Trophoblast cell (in vitro differentiated cells and primary cell): ENCODE measurements at regions not wholly inside any gene's neighbourhood (a gene's known extent, or its start where the extent isn't known, plus 50 kb on each side); places are given as distances from the start of the nearest gene placed in this dataset.
A peak's percentile ranks its signal among the peaks of the same experiment; 100 is the strongest.
"Not testable (repeated sequence)": the region's sequence is repeated elsewhere in the genome, so short reads cannot be mapped to it uniquely, and the experiment has no call there.

ENCODE experiments used
- DNase-seq, 2 donors: peaks; one replicate each; pipeline ENCODE4 v3.0.0-alpha.2; 2016
- H2AFZ ChIP-seq: 2 replicates; pipeline ENCODE4 v1.6.1; 2013; ENCODE audit warnings: low read length, moderate library complexity, mild to moderate bottlenecking; ENCODE audit not compliant: insufficient read depth, poor library complexity
- H2AK5ac ChIP-seq: 2 replicates; pipeline ENCODE4 v1.6.1; 2013; ENCODE audit warnings: mild to moderate bottlenecking, low read length
- H2BK120ac ChIP-seq: 2 replicates; pipeline ENCODE4 v1.6.1; 2013; ENCODE audit warnings: low read length, mild to moderate bottlenecking, moderate library complexity; ENCODE audit not compliant: insufficient read depth, poor library complexity
- H2BK12ac ChIP-seq: 2 replicates; pipeline ENCODE4 v1.6.1; 2013; ENCODE audit warnings: mild to moderate bottlenecking, low read length, moderate library complexity
- H2BK5ac ChIP-seq: 2 replicates; pipeline ENCODE4 v1.6.1; 2013; ENCODE audit warnings: low read length, low read depth, moderate library complexity, mild to moderate bottlenecking; ENCODE audit not compliant: poor library complexity
- H3K14ac ChIP-seq: 2 replicates; pipeline ENCODE4 v1.6.1; 2013; ENCODE audit warnings: mild to moderate bottlenecking, low read length
- H3K18ac ChIP-seq: 2 replicates; pipeline ENCODE4 v1.6.1; 2013; ENCODE audit warnings: mild to moderate bottlenecking, low read length
- H3K23ac ChIP-seq: 2 replicates; pipeline ENCODE4 v1.6.1; 2013; ENCODE audit warnings: low read length
- H3K27ac ChIP-seq: 2 replicates; pipeline ENCODE4 v1.5.1; 2013; ENCODE audit warnings: low read depth, mild to moderate bottlenecking, inconsistent platforms, low read length, moderate library complexity
- H3K27me3 ChIP-seq: 2 replicates; pipeline ENCODE4 v1.6.1; 2013; ENCODE audit warnings: inconsistent platforms, mild to moderate bottlenecking, low read length, moderate library complexity; ENCODE audit not compliant: insufficient read depth
- H3K36me3 ChIP-seq, 2 experiments: 1 replicate in 1 of 2; 2 replicates in 1 of 2; pipeline ENCODE4 v1.6.1; 2013; ENCODE audit warnings: low read length in 2 of 2, mild to moderate bottlenecking in 2 of 2, moderate library complexity in 1 of 2; ENCODE audit not compliant: insufficient read depth in 2 of 2, control insufficient read depth in 1 of 2
- H3K4ac ChIP-seq: 2 replicates; pipeline ENCODE4 v1.6.1; 2013; ENCODE audit warnings: low read depth, mild to moderate bottlenecking, low read length, moderate library complexity
- H3K4me1 ChIP-seq, 2 experiments: 1 replicate in 1 of 2; 2 replicates in 1 of 2; pipeline ENCODE4 v1.6.1; 2013; ENCODE audit warnings: low read length in 2 of 2, mild to moderate bottlenecking in 2 of 2, moderate library complexity in 1 of 2; ENCODE audit not compliant: insufficient read depth in 2 of 2, control insufficient read depth in 1 of 2
- H3K4me2 ChIP-seq: 2 replicates; pipeline ENCODE4 v1.6.1; 2013; ENCODE audit warnings: inconsistent platforms, mild to moderate bottlenecking, low read length, moderate library complexity
- H3K4me3 ChIP-seq: 2 replicates; pipeline ENCODE4 v1.5.1; 2013; ENCODE audit warnings: mild to moderate bottlenecking, low read depth, low read length, inconsistent platforms
- H3K79me1 ChIP-seq: one replicate; pipeline ENCODE4 v1.6.1; 2013; ENCODE audit warnings: low read length
- H3K79me2 ChIP-seq: 2 replicates; pipeline ENCODE4 v1.6.1; 2013; ENCODE audit warnings: low read length, mild to moderate bottlenecking; ENCODE audit not compliant: control insufficient read depth, insufficient read depth, poor library complexity
- H3K9ac ChIP-seq: 2 replicates; pipeline ENCODE4 v1.6.1; 2013; ENCODE audit warnings: mild to moderate bottlenecking, low read length
- H3K9me3 ChIP-seq: 2 replicates; pipeline ENCODE4 v1.6.1; 2013; ENCODE audit warnings: low read depth, mild to moderate bottlenecking, control low read depth, inconsistent platforms, low read length; ENCODE audit not compliant: insufficient read depth
- H4K12ac ChIP-seq: 2 replicates; pipeline ENCODE4 v1.6.1; 2013; ENCODE audit warnings: low read depth, mild to moderate bottlenecking, low read length, moderate library complexity
- H4K8ac ChIP-seq: 2 replicates; pipeline ENCODE4 v1.6.1; 2013; ENCODE audit warnings: low read depth, mild to moderate bottlenecking, low read length, moderate library complexity
- H4K91ac ChIP-seq: one replicate; pipeline ENCODE4 v1.6.1; 2013; ENCODE audit warnings: low read depth, mild to moderate bottlenecking, low read length, moderate library complexity
- WGBS: extraction: QIAGEN DNeasy Blood & Tissue Kit; methylation state at CpG from one replicate; pipeline ENCODE4 v1.1.7; 2013; ENCODE audit warnings: missing lambda C conversion rate; ENCODE audit not compliant: insufficient read length, insufficient coverage; ENCODE audit errors: extremely low coverage; 5-methylcytosine and 5-hydroxymethylcytosine counted together

DNA sequence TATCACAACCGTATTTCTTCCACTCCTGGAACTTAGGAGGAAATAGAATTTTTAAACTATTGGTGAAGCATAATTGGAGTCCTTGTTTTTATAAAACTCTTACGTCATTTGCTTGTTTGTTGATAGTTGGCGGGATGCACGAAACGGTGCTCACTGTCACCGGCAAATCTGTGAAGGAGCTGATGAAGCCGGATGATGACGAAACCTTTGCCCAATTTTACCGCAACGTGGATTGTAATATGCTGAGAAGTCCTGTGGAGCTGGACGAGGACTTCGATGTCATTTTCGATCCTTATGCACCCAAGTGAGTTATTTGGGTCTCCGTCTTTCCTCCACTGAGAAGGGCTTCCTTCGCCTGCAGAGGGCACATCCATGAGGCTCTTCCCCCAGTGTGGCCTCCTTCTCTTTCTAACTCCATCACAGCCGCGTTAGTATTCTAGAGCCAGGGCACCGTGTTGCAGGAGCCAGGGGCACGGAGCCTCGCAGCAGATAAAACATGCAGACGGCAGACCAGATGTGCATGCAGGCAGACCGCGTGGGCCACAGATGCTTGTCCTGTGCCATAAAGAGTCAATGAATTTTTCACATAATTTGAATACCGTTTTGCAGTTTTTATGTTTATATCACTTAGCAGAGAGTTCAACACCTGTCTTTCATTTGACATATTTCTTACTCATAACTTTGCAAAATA lies 61.5 kb upstream of the LYZL2 start:
- H4K91ac ChIP-seq, H3K4me2 ChIP-seq, H3K4me1 ChIP-seq, H3K23ac ChIP-seq, H2AFZ ChIP-seq, H2BK12ac ChIP-seq, H3K79me1 ChIP-seq, H2AK5ac ChIP-seq, H3K79me2 ChIP-seq, H3K4me3 ChIP-seq, H3K14ac ChIP-seq, H4K8ac ChIP-seq, H2BK5ac ChIP-seq, H3K27ac ChIP-seq, H3K18ac ChIP-seq, H3K9ac ChIP-seq, H3K36me3 ChIP-seq, H2BK120ac ChIP-seq, H3K4ac ChIP-seq, H3K27me3 ChIP-seq, H3K9me3 ChIP-seq, H4K12ac ChIP-seq: not testable (repeated sequence)
- peak in 1 of 2 donors; percentile 39 for DNase-seq
- no CpG with 5 or more reads among the region's 24 CpGs for WGBS

DNA sequence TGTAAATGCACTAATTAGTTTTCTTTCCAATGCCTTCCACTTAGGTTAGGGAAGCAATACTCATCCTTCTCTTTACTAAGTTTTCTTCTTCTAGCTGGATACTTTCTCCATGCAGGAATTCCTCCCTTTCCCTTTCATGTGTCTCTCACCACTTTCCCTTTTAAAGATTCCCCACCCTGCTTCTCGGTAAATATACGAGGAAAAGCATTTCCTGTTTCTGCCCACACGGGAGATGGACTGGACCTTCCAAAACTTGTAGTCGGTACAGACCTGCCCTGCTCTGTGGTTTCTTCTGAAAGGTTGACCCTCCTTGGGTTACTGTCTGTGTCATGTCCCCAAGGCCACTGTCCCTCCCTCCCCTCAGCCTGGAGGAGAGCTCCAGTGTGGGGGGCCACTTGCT lies 58.9 kb upstream of the LYZL2 start:
- H4K91ac ChIP-seq = no peak overlapping the region
- no peaks in the 10 kb centered on the region for H3K79me2 ChIP-seq
- no peak overlapping the region for H2BK12ac ChIP-seq
- H2AK5ac ChIP-seq = no peak overlapping the region
- WGBS = no CpG with 5 or more reads among the region's 4 CpGs
- H2BK120ac ChIP-seq = no peak overlapping the region
- no peaks in the 10 kb centered on the region for H3K9me3 ChIP-seq
- no peak overlapping the region for H3K9ac ChIP-seq
- no peak overlapping the region for H3K4me2 ChIP-seq
- no peak overlapping the region for H2BK5ac ChIP-seq
- no peak overlapping the region for H3K4me3 ChIP-seq
- no peaks in the 10 kb centered on the region for H3K79me1 ChIP-seq
- H3K4ac ChIP-seq = no peak overlapping the region
- no peak overlapping the region for H3K23ac ChIP-seq
- no peak overlapping the region for H3K18ac ChIP-seq
- DNase-seq = no peak
- no peaks in the 10 kb centered on the region for H3K4me1 ChIP-seq
- H2AFZ ChIP-seq = no peak overlapping the region
- H3K36me3 ChIP-seq = peaks cover 0 to 1% of the 10 kb centered on the region in 2 experiments
- no peak overlapping the region for H4K12ac ChIP-seq
- no peak overlapping the region for H3K14ac ChIP-seq
- no peak overlapping the region for H3K27ac ChIP-seq
- no peaks in the 10 kb centered on the region for H3K27me3 ChIP-seq
- no peak overlapping the region for H4K8ac ChIP-seq

DNA sequence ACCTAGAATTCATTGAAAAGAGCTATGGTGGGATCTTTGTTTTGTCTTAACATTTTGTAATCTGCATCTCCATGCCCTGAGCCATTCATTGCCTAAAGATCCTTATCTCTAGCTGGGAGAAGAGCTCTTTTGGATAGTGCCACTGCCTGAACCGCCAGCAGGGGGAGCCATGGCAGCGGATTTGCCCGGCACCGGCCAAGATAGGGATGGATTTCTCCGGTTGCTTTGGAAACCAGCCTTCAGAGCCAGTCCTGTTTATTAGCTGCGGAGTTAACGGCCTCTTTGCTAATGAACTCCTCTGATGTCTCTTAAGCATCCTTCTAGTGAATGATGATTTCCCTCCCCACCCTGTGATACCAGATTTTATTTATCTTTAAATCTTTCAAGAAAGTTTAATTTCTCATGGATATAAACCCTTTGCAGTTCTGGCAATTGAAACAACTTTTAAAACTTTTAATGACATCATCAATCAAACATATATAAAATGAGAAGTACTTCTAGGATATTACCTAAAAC lies 58.2 kb upstream of the LYZL2 start:
- no peak overlapping the region for H2BK5ac ChIP-seq

DNA sequence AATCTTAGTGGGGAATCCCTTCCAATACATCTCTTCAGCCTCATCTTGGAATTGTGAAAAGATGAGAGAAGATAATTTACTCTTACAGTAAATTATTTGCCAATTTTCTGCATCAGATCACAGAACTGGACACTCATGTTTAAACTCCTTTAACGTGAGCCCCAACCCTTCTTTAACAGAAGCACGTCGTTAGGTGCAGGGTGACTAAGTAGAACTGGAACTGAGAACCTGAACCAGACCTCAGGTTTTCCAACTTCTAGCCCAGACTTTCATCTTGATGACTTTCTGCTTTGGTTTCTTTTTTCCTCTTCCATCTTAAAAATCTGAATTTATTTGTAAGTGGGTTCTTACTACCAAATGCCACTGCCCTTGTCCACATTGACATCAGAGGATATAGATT lies 57.2 kb upstream of the LYZL2 start:
- Histone ChIP-seq H4K8ac (no peak overlapping the region), H3K4me2 (no peak overlapping the region), H3K36me3 (peaks cover 0 to 1% of the 10 kb centered on the region in 2 experiments), H2AK5ac (no peak overlapping the region), H3K79me2 (no peaks in the 10 kb centered on the region), H3K27me3 (no peaks in the 10 kb centered on the region), H2BK5ac (no peak overlapping the region), H2BK120ac (no peak overlapping the region), H4K91ac (no peak overlapping the region), H3K4me3 (no peak overlapping the region), H3K9me3 (no peaks in the 10 kb centered on the region), H3K4ac (no peak overlapping the region), H3K27ac (no peak overlapping the region), H3K18ac (no peak overlapping the region), H3K79me1 (no peaks in the 10 kb centered on the region), H2BK12ac (no peak overlapping the region), H3K4me1 (no peaks in the 10 kb centered on the region), H4K12ac (no peak overlapping the region), H3K9ac (no peak overlapping the region), H2AFZ (no peak overlapping the region), H3K23ac (no peak overlapping the region), H3K14ac (no peak overlapping the region)
- DNase-seq = no peak
- no CpG with 5 or more reads among the region's 3 CpGs for WGBS

More for the DNA sequence above, 58.2 kb upstream of the LYZL2 start:
- H4K12ac ChIP-seq = no peak overlapping the region
- H4K8ac ChIP-seq = no peak overlapping the region
- H2AK5ac ChIP-seq = no peak overlapping the region
- no peak overlapping the region for H3K4ac ChIP-seq
- no peak overlapping the region for H3K9ac ChIP-seq
- H2BK120ac ChIP-seq = no peak overlapping the region
- no peaks in the 10 kb centered on the region for H3K4me1 ChIP-seq
- H3K9me3 ChIP-seq = no peaks in the 10 kb centered on the region
- no peak overlapping the region for H2BK12ac ChIP-seq
- no peak overlapping the region for H3K27ac ChIP-seq
- WGBS = no CpG with 5 or more reads among the region's 7 CpGs
- no peak overlapping the region for H3K23ac ChIP-seq
- peaks cover 0 to 1% of the 10 kb centered on the region in 2 experiments for H3K36me3 ChIP-seq
- H3K4me2 ChIP-seq = no peak overlapping the region
- no peak overlapping the region for H4K91ac ChIP-seq
- no peak overlapping the region for H2AFZ ChIP-seq
- H3K79me2 ChIP-seq = no peaks in the 10 kb centered on the region
- H3K4me3 ChIP-seq = no peak overlapping the region
- H3K27me3 ChIP-seq = no peaks in the 10 kb centered on the region
- H3K14ac ChIP-seq = no peak overlapping the region
- no peak overlapping the region for H3K18ac ChIP-seq
- H3K79me1 ChIP-seq = no peaks in the 10 kb centered on the region
- DNase-seq = peak; percentile 88 to 94
